ENCODE measurements at regions not wholly inside any gene's neighbourhood (a gene's known extent, or its start where the extent isn't known, plus 50 kb on each side); places are given as distances from the start of the nearest gene placed in this dataset.

GRCh38 chrX:7514871-7515599, 327.9 kb upstream of the VCX start:
- H3K9ac ChIP-seq (ENCODE audit: low read length): no peak overlapping the region
- no peak overlapping the region for H4K91ac ChIP-seq (ENCODE audit: low read length)
- no peak overlapping the region for H3K4ac ChIP-seq (ENCODE audit: low read depth in 1 of 2, low read length in 2 of 2)
- no peak overlapping the region for H3K27ac ChIP-seq (ENCODE audit: low read length, poor library complexity, severe bottlenecking)
- no peaks in the 10 kb centered on the region for H3K27me3 ChIP-seq (ENCODE audit: control insufficient read depth in 1 of 2, insufficient read depth in 1 of 2, low read length in 2 of 2)
- no peaks in the 10 kb centered on the region for H3K36me3 ChIP-seq (ENCODE audit: control insufficient read depth in 1 of 2, insufficient read depth in 2 of 2, low read depth in 1 of 2, low read length in 2 of 2)
- no peak overlapping the region for H3K23ac ChIP-seq (ENCODE audit: low read length in 2 of 2)
- H3K4me1 ChIP-seq (ENCODE audit: control insufficient read depth, insufficient read depth, low read depth, low read length): no peaks in the 10 kb centered on the region
- H3K14ac ChIP-seq (ENCODE audit: low read length in 2 of 2): no peak overlapping the region
- H3K4me3 ChIP-seq (ENCODE audit: insufficient read depth in 1 of 2, low read depth in 1 of 2, low read length in 2 of 2): no peak overlapping the region
- no peak overlapping the region for H4K8ac ChIP-seq (ENCODE audit: low read length)
- H2BK15ac ChIP-seq (ENCODE audit: low read depth, poor library complexity, severe bottlenecking): no peak overlapping the region
- H2BK5ac ChIP-seq (ENCODE audit: low read depth, low read length, poor library complexity, severe bottlenecking): no peak overlapping the region
- WGBS: 70% methylated on average over 7 of the region's 7 CpGs
- H3K9me3 ChIP-seq (ENCODE audit: control insufficient read depth, low read length): peaks cover 25% of the 10 kb centered on the region
- no peak overlapping the region for H3K18ac ChIP-seq (ENCODE audit: low read depth in 1 of 2, low read length in 2 of 2)
- no peaks in the 10 kb centered on the region for H3K79me1 ChIP-seq (replicated peaks; ENCODE audit: low read length, poor library complexity, severe bottlenecking)
- no peak overlapping the region for H2AFZ ChIP-seq (ENCODE audit: low read depth, low read length)
- no peak overlapping the region for H2BK120ac ChIP-seq (ENCODE audit: low read depth, low read length)
- H2AK5ac ChIP-seq (ENCODE audit: low read length, severe bottlenecking): no peak overlapping the region
- no peak for DNase-seq
- no peak overlapping the region for H2BK12ac ChIP-seq (ENCODE audit: low read length in 2 of 2)
- H3K4me2 ChIP-seq (ENCODE audit: low read length, poor library complexity, severe bottlenecking): no peak overlapping the region

GRCh38 chrX:7512845-7513244, 330.1 kb upstream of the VCX start:
- Histone ChIP-seq H3K9me3 (ENCODE audit: control insufficient read depth, low read length) (peaks cover 25% of the 10 kb centered on the region), H2BK120ac (ENCODE audit: low read depth, low read length) (no peak overlapping the region), H3K18ac (ENCODE audit: low read depth in 1 of 2, low read length in 2 of 2) (no peak overlapping the region), H3K79me1 (replicated peaks; ENCODE audit: low read length, poor library complexity, severe bottlenecking) (no peaks in the 10 kb centered on the region), H2BK12ac (ENCODE audit: low read length in 2 of 2) (no peak overlapping the region), H2BK5ac (ENCODE audit: low read depth, low read length, poor library complexity, severe bottlenecking) (no peak overlapping the region), H3K27me3 (ENCODE audit: control insufficient read depth in 1 of 2, insufficient read depth in 1 of 2, low read length in 2 of 2) (no peaks in the 10 kb centered on the region), H3K36me3 (ENCODE audit: control insufficient read depth in 1 of 2, insufficient read depth in 2 of 2, low read depth in 1 of 2, low read length in 2 of 2) (no peaks in the 10 kb centered on the region), H3K4me2 (ENCODE audit: low read length, poor library complexity, severe bottlenecking) (no peak overlapping the region), H3K9ac (ENCODE audit: low read length) (no peak overlapping the region), H3K4ac (ENCODE audit: low read depth in 1 of 2, low read length in 2 of 2) (no peak overlapping the region), H3K23ac (ENCODE audit: low read length in 2 of 2) (no peak overlapping the region), H3K14ac (ENCODE audit: low read length in 2 of 2) (no peak overlapping the region), H3K27ac (ENCODE audit: low read length, poor library complexity, severe bottlenecking) (no peak overlapping the region), H2AFZ (ENCODE audit: low read depth, low read length) (no peak overlapping the region), H4K8ac (ENCODE audit: low read length) (no peak overlapping the region), H2BK15ac (ENCODE audit: low read depth, poor library complexity, severe bottlenecking) (no peak overlapping the region), H3K4me1 (ENCODE audit: control insufficient read depth, insufficient read depth, low read depth, low read length) (no peaks in the 10 kb centered on the region), H3K4me3 (ENCODE audit: insufficient read depth in 1 of 2, low read depth in 1 of 2, low read length in 2 of 2) (no peak overlapping the region), H4K91ac (ENCODE audit: low read length) (no peak overlapping the region), H2AK5ac (ENCODE audit: low read length, severe bottlenecking) (no peak overlapping the region)
- no peak for DNase-seq
- 77% methylated on average over 1 of the region's 2 CpGs for WGBS

DNA sequence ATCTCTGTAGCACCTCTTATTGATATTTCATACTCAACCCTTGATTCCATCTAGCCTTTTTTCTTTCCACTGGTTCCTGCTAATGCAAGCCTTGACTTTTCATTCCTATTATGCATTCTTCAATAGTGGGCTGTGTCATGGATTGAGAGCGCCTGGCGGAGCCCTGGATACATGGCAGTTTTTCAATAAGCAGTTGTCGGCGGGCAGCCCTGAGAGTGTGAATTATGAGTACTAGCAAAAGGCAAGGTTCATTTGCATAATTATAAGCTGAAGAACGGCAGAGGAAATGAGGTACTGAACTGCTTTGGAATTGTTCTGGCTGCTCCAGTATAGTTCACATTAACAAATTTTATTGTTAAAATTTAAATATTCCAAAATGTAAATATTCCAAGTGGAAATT, 339.7 kb upstream of the VCX start:
- no peak overlapping the region for H2BK15ac ChIP-seq (ENCODE audit: low read depth, poor library complexity, severe bottlenecking)
- no peaks in the 10 kb centered on the region for H3K36me3 ChIP-seq (ENCODE audit: control insufficient read depth in 1 of 2, insufficient read depth in 2 of 2, low read depth in 1 of 2, low read length in 2 of 2)
- no peak overlapping the region for H3K27ac ChIP-seq (ENCODE audit: low read length, poor library complexity, severe bottlenecking)
- H3K9me3 ChIP-seq (ENCODE audit: control insufficient read depth, low read length): peaks cover 8% of the 10 kb centered on the region
- H3K4me2 ChIP-seq (ENCODE audit: low read length, poor library complexity, severe bottlenecking): no peak overlapping the region
- H3K4me1 ChIP-seq (ENCODE audit: control insufficient read depth, insufficient read depth, low read depth, low read length): no peaks in the 10 kb centered on the region
- no peak overlapping the region for H2AFZ ChIP-seq (ENCODE audit: low read depth, low read length)
- no peak overlapping the region for H3K18ac ChIP-seq (ENCODE audit: low read depth in 1 of 2, low read length in 2 of 2)
- no peak overlapping the region for H2AK5ac ChIP-seq (ENCODE audit: low read length, severe bottlenecking)
- H3K4me3 ChIP-seq (ENCODE audit: insufficient read depth in 1 of 2, low read depth in 1 of 2, low read length in 2 of 2): no peak overlapping the region
- WGBS: 80% methylated on average over 2 of the region's 5 CpGs
- H2BK120ac ChIP-seq (ENCODE audit: low read depth, low read length): no peak overlapping the region
- H2BK12ac ChIP-seq (ENCODE audit: low read length in 2 of 2): no peak overlapping the region
- no peak overlapping the region for H4K8ac ChIP-seq (ENCODE audit: low read length)
- no peak overlapping the region for H4K91ac ChIP-seq (ENCODE audit: low read length)
- no peaks in the 10 kb centered on the region for H3K79me1 ChIP-seq (replicated peaks; ENCODE audit: low read length, poor library complexity, severe bottlenecking)
- H3K23ac ChIP-seq (ENCODE audit: low read length in 2 of 2): no peak overlapping the region
- no peak overlapping the region for H3K14ac ChIP-seq (ENCODE audit: low read length in 2 of 2)
- H2BK5ac ChIP-seq (ENCODE audit: low read depth, low read length, poor library complexity, severe bottlenecking): no peak overlapping the region
- no peak for DNase-seq
- H3K9ac ChIP-seq (ENCODE audit: low read length): no peak overlapping the region
- no peaks in the 10 kb centered on the region for H3K27me3 ChIP-seq (ENCODE audit: control insufficient read depth in 1 of 2, insufficient read depth in 1 of 2, low read length in 2 of 2)
- H3K4ac ChIP-seq (ENCODE audit: low read depth in 1 of 2, low read length in 2 of 2): no peak overlapping the region

DNA sequence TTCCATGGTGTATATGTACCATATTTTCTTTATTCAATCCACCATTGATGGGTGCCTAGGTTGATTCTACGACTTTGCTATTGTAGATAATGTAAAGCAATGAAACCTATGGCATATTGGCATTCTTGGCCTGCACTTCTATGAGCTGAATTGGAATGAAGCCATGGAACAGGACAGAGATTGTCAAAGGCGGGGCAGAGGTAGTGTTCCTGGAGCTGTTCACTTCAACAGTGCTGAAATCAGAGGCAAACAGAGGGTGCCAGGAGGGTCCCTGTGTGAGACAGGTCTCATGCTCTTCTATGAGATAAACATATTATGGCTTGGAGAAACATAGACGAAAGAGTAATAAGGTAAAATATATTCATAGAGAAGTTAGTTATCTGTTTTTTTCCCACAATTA, 342.6 kb upstream of the VCX start:
- Histone ChIP-seq H4K91ac (ENCODE audit: low read length) (no peak overlapping the region), H3K36me3 (ENCODE audit: control insufficient read depth in 1 of 2, insufficient read depth in 2 of 2, low read depth in 1 of 2, low read length in 2 of 2) (no peaks in the 10 kb centered on the region), H3K27ac (ENCODE audit: low read length, poor library complexity, severe bottlenecking) (no peak overlapping the region), H2AK5ac (ENCODE audit: low read length, severe bottlenecking) (no peak overlapping the region), H2BK15ac (ENCODE audit: low read depth, poor library complexity, severe bottlenecking) (no peak overlapping the region), H3K4me1 (ENCODE audit: control insufficient read depth, insufficient read depth, low read depth, low read length) (no peaks in the 10 kb centered on the region), H3K27me3 (ENCODE audit: control insufficient read depth in 1 of 2, insufficient read depth in 1 of 2, low read length in 2 of 2) (no peaks in the 10 kb centered on the region), H2AFZ (ENCODE audit: low read depth, low read length) (no peak overlapping the region), H3K9me3 (ENCODE audit: control insufficient read depth, low read length) (peaks cover 11% of the 10 kb centered on the region), H2BK120ac (ENCODE audit: low read depth, low read length) (no peak overlapping the region), H3K4me3 (ENCODE audit: insufficient read depth in 1 of 2, low read depth in 1 of 2, low read length in 2 of 2) (no peak overlapping the region), H2BK5ac (ENCODE audit: low read depth, low read length, poor library complexity, severe bottlenecking) (no peak overlapping the region), H3K79me1 (replicated peaks; ENCODE audit: low read length, poor library complexity, severe bottlenecking) (no peaks in the 10 kb centered on the region), H3K23ac (ENCODE audit: low read length in 2 of 2) (no peak overlapping the region), H3K14ac (ENCODE audit: low read length in 2 of 2) (no peak overlapping the region), H3K18ac (ENCODE audit: low read depth in 1 of 2, low read length in 2 of 2) (no peak overlapping the region), H3K4ac (ENCODE audit: low read depth in 1 of 2, low read length in 2 of 2) (no peak overlapping the region), H2BK12ac (ENCODE audit: low read length in 2 of 2) (no peak overlapping the region), H3K9ac (ENCODE audit: low read length) (no peak overlapping the region), H3K4me2 (ENCODE audit: low read length, poor library complexity, severe bottlenecking) (no peak overlapping the region), H4K8ac (ENCODE audit: low read length) (no peak overlapping the region)
- no peak for DNase-seq
- WGBS: 65% methylated on average over 2 of the region's 3 CpGs

Measured in mesenchymal stem cell (in vitro differentiated cells and primary cell).